ENCODE measurements at regions not wholly inside any gene's neighbourhood (a gene's known extent, or its start where the extent isn't known, plus 50 kb on each side); places are given as distances from the start of the nearest gene placed in this dataset.

DNA sequence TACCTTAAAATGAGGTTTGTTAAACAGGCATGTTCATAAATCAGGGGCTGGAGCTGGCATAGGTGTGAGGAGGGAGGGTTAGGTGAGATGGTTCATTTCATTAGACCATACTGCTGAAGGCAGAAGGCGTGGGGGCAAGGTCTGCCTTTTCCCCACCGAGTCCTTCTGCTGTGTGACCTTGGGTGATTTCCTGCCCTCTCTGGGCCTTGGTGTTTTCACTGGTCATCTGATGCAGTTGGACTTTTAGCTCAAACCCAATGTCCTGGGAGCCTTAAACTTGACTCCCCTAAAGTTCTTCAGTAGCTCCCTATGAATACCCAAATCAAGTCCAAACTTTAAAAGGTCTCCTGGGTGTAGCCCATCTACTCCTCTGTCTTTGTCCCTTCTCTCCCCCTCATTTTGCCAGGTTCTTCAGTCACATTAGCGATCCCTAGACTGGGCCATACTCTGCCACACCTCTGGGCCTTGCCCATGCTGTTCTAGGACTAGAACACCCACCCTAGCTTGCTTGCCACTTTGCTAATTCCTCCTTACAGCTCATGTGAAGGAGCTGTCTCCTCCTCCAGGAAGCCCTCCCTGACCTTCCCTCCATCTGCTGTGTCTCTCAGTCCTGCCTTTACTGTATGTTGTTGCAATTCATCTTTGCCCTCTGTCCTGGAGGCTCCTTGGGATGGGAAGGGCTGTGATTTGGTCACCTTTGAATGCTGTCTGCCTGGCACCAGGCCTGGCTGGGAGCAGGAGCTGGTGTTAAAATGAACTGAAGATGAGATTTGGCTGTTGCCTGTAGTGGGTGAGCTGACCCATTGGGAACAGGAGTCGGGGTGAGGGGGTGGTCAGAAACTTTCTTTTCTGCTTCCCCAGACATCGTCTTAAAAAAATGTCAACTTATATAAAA, 85.4 kb upstream of the HS6ST1 start:
- no peak for DNase-seq

DNA sequence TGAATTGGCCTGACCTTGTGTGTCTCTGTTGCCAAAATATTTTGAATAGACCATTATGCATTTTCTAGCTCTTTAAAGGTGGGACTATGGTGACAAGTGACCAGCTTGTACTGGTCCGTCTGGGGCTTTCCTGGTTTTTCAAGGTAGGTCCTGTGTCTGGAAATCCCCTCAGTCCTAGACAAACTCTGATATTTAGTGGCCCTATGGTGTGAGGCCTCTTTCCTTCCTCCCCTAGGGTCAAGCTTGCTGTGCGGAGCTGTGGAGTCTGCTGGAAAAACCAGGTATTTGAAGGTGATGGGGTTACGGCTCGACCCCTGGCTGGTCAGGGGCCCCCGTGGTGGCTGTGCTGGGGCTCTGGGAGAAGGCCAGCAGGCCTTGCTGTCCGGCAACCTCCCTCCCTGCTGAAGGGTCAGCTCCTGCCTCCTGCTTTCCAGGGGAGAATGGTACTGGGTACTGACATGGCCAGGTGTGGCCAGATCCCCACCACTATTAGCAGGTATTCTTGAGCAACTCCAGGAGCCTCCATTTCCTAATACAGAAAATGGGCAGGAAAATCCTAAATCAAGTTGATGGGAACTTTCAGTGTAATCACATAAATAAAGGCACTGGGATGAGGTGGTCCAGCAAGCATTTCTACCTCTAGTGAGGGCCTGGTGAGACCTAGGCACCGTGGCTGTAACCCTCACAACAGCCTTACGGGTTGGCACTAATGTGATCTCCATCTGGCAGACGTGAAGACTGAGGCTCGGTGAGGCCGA, 86.2 kb upstream of the HS6ST1 start:
- DNase-seq = no peak

GRCh38 chr2:128405467-128405900, 86.8 kb upstream of the HS6ST1 start:
- DNase-seq = no peak

- DNase-seq = no peak
These were observed 87.4 kb upstream of the HS6ST1 start for GRCh38 chr2:128405981-128406613.

- DNase-seq = no peak
These were observed 88.3 kb upstream of the HS6ST1 start for GRCh38 chr2:128406736-128407554.

DNA sequence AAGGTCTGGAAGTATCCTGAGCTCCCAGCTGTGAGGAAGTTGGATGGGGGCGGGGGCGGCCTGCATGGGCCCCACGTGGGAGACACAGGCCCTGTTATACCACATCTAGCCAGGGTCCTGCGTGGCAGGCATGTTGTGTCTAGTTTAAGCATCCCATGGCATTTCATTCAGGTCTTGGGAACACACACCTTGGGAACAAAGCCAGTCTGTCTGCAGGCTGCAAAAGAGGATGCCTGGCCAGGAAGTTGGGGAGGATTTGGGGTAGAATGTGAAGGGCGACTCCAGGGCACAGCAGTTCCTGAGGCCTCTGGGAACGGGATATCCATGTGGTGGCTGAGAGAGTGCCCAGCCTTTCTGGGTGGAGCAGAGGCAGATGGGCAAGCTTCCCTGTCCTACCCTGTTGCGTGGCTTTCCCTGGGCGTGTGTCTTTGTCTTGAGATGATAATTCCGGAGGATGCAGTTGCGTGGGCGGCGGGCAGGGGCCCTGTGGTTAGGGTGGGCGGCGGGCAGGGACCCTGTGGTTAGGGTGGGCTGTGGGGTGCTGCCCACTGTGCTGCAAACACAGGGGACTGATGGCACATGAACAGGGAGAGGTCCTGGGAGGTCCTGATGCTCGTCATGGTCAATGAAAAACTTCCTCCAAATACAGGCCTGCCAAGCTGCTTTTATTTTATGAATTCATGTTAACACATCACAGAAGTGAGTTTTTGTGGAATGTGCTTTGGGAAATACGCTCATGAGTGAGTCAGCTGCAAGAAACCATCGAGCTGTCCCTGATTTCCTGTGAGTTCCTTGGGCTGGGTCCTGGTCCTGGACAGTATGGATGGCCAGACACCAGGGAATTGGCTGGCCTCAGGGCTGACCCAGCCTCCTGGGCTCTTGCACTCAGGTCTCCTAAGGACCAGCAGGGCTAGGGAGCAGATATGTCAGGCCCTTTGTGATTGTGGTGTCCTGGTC, 90.0 kb upstream of the HS6ST1 start:
- DNase-seq = no peak

GRCh38 chr2:128409326-128410034, 90.8 kb upstream of the HS6ST1 start:
- DNase-seq = no peak

DNA sequence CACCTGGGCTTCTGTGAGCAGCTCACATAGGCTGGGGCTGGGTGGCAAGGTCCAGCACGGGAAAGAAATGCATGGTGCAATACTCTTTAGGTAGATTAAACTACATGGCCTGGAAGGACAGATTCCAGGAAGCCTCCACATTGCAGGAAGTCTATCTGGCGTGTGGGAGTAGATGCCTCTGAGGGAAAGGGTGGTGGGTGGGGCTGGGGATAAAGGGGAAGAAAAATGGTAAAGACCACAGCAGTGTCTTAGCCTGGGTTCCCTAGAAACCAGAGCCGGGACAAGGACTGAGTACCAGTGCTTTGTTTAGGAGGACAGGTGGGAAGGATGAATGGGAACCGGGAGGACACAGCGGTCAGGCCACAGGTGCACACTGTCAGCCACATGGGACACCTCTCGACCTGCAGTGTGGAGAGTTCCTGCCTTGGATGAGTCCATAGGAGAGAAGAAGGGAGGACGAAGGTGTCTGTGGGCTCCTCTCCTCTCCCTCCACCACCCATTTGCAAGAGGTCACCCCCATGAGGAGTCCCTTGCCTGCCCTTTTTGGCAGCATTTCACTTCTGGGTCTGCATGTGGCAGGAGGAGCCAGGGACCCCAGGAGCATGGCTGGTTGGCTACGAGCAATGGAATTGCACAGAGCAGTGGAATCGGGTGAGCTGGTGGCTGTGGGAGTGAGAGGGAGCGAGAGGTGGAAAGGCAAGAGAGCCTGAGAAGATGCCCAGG, 91.5 kb upstream of the HS6ST1 start:
- no peak for DNase-seq

DNA sequence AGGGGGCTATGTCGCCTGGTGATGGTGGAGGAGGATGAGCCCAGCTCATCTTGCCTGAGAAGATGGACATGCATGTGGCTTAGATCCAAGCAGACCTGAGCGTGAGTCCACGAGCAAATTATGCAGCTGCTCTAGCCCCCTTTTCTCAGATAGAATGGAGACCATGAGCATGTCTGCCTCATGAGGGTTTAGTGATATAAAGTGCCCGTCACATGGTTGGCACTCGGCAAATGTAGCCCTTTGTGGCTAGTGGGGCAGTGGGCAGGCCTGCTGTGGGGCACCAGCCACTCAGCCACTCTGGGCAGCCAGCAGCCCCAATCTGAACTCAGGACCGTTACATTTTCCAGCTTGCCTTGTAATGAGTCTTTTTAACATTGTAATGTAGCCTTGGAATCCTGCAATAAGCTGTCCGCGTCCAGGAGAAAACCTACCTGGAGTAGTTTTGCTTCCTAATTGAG, 92.1 kb upstream of the HS6ST1 start:
- no peak for DNase-seq

- DNase-seq = no peak
These were observed 92.8 kb upstream of the HS6ST1 start for GRCh38 chr2:128411431-128411830.

- no peak for DNase-seq
These were observed 93.7 kb upstream of the HS6ST1 start for GRCh38 chr2:128412181-128412871.

GRCh38 chr2:128413014-128413717, 94.5 kb upstream of the HS6ST1 start:
- no peak for DNase-seq

DNA sequence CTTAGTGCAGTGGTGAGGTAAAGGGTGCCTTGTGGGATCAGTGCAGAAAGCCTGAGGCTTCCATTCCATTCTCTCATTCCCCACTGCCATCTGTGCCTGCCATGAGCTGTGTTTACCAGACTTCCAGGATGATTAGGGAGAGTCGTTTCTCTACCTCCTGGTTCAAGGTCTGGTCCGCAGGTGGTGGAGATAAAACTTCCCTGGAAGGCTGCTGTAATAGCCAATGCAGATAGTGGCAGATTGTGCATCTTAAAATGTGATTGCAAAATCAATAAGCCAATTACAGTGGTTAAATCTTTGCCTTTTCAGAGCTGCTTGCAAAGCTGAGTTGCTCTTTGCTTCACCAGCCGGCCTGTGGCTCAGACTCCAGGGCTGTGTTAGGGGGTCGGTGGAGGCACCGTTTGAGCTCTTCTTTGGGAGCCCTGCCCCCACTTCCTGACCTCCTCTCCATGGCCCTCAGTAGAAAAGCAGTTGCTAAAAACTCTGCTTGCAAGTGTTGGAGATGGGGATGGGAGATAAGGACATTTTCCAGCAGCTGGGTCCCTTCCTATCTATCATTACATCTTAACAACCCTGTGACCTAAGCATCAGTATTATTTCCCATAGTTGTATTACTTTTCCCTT, 95.2 kb upstream of the HS6ST1 start:
- no peak for DNase-seq

DNA sequence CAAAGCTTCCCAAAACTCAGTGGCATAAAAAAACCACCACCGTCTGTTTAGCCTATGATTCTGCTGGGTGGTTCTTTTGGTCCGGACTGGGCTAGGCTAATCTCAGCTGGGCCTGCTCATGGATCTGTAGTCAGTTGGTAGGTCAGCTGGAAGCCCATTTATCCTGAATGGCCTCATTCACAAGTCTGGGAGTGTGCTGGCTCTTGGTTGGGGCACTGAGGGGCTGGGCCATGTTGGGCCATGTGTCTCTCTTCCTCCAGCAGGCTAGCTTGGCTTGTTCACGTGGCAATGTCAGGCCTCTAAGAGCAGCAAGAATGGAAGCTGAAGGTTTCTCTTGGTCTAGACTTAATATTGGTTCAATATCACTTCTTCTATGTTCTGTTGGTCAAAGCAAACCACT, 95.7 kb upstream of the HS6ST1 start:
- no peak for DNase-seq

DNA sequence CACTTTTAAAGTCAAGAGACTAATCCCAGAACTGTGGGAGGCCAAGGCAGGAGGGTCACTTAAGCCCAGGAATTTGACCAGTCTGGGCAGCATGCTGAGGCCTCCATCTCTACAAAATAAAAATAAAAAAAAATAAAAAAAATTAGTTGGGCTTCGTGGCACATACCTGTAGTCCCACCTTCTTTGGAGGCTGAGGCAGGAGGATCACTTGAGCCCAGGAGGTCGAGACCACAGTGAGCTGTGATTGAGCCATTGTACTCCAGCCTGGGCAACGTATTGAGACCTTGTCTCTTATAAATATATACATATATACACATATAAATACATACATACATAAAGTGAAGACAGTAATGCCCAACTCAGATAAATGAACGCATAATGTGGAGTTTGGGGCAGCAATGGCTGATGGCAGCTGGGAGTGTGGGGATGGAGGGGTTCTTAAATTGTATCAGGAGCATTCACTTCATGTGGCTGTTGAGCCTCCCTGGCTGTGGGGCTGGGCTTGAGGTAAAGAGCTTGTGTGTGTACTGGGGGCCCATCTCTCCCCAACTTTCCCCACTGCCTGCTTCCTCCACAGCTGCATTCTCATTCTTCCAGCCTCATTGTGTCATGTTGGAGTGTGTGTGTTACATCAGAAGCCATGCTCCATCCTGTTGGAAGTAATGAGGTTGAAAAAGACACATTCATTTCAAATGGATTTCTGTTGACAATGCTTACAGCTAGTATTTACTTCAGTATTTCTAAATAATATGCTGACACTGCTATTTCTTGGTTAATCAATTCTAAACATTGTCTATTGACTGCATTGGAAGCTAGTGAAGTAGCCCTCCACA, 96.5 kb upstream of the HS6ST1 start:
- DNase-seq = no peak

- no peak for DNase-seq
These were observed 97.1 kb upstream of the HS6ST1 start for GRCh38 chr2:128415779-128416061.

DNA sequence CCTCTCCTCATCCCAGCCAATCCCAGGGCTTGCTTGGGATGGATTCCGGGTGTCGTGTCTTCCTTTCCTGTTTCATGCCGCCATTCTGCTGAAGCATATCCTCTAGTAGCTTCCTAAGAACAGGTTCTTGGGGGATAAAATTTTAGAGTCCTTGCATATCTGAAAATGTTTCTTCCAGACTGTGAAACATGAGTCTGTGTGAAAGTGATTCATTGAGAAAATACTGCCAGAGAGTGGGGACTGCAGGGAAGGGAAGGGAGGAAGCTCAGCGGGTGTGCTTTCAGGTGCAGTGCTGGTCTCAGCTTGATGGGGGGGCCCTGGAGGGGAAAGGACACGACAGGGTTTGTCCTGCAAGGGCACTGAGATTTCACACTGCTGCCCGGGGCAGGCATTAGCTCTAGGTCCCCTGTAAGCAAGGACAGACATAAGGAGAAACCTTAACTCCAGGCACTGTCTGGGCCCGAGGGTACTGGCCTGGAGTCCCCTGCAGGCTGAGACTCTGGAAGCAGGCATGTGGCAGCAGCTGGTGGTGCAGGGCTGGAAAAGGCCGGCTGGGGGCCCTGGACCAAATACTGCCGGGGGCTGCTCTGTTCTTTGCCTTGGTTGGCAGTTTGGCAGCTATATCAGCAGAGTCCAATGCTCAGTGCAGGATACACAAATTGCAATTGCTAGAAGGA, 97.6 kb upstream of the HS6ST1 start:
- DNase-seq = no peak
